ENCODE measurements at regions not wholly inside any gene's neighbourhood (a gene's known extent, or its start where the extent isn't known, plus 50 kb on each side); places are given as distances from the start of the nearest gene placed in this dataset.
"Not testable (repeated sequence)": the region's sequence is repeated elsewhere in the genome, so short reads cannot be mapped to it uniquely, and the experiment has no call there.

- no peak for DNase-seq
- H3K27me3 Mint-ChIP-seq: peaks cover 4% of the 10 kb centered on the region
- no peak overlapping the region for H3K27ac Mint-ChIP-seq
- H3K4me3 Mint-ChIP-seq: no peak overlapping the region
- ChIA-PET CTCF (no interaction called here), POLR2A (no interaction called here)
- H3K36me3 Mint-ChIP-seq (ENCODE audit: low read depth): no peaks in the 10 kb centered on the region
- H3K9me3 Mint-ChIP-seq: no peaks in the 10 kb centered on the region
- no peaks in the 10 kb centered on the region for H3K4me1 Mint-ChIP-seq
These were observed 178.2 kb upstream of the MMS22L start for GRCh38 chr6:97461218-97461617.

GRCh38 chr6:97462031-97462430 lies 179.0 kb upstream of the MMS22L start:
- H3K4me1 Mint-ChIP-seq: no peaks in the 10 kb centered on the region
- H3K27ac Mint-ChIP-seq: no peak overlapping the region
- ChIA-PET POLR2A (no interaction called here), CTCF (no interaction called here)
- DNase-seq: no peak
- H3K9me3 Mint-ChIP-seq: no peaks in the 10 kb centered on the region
- peaks cover 4% of the 10 kb centered on the region for H3K27me3 Mint-ChIP-seq
- no peaks in the 10 kb centered on the region for H3K36me3 Mint-ChIP-seq (ENCODE audit: low read depth)
- no peak overlapping the region for H3K4me3 Mint-ChIP-seq

GRCh38 chr6:97462938-97463598 lies 180.1 kb upstream of the MMS22L start:
- Mint-ChIP-seq H3K9me3 (no peaks in the 10 kb centered on the region), H3K36me3 (ENCODE audit: low read depth) (no peaks in the 10 kb centered on the region), H3K4me1 (no peaks in the 10 kb centered on the region), H3K27ac (no peak overlapping the region), H3K27me3 (peaks cover 4% of the 10 kb centered on the region), H3K4me3 (no peak overlapping the region)
- no peak for DNase-seq
- ChIA-PET POLR2A (no interaction called here), CTCF (no interaction called here)

- H3K27ac Mint-ChIP-seq: no peak overlapping the region
- no peak overlapping the region for H3K4me3 Mint-ChIP-seq
- ChIA-PET POLR2A (no interaction called here), CTCF (interaction anchor here (0.6 kb wide), 1 partner anchor 1478 kb away, joined by 3 read pairs; no protein-coding TSS in a partner anchor)
- peaks cover 8% of the 10 kb centered on the region for H3K27me3 Mint-ChIP-seq
- no peaks in the 10 kb centered on the region for H3K9me3 Mint-ChIP-seq
- H3K36me3 Mint-ChIP-seq (ENCODE audit: low read depth): no peaks in the 10 kb centered on the region
- no peak for DNase-seq
- H3K4me1 Mint-ChIP-seq: no peaks in the 10 kb centered on the region
These were observed 183.0 kb upstream of the MMS22L start for GRCh38 chr6:97465877-97466561.

GRCh38 chr6:97468981-97469380 lies 186.0 kb upstream of the MMS22L start:
- no peak overlapping the region for H3K4me3 Mint-ChIP-seq
- POLR2A ChIA-PET: no interaction called here
- H3K36me3 Mint-ChIP-seq (ENCODE audit: low read depth): no peaks in the 10 kb centered on the region
- no peak overlapping the region for H3K27ac Mint-ChIP-seq
- H3K27me3 Mint-ChIP-seq: peaks cover 4% of the 10 kb centered on the region
- no peaks in the 10 kb centered on the region for H3K4me1 Mint-ChIP-seq
- CTCF ChIA-PET: no interaction called here
- DNase-seq: no peak
- H3K9me3 Mint-ChIP-seq: no peaks in the 10 kb centered on the region

GRCh38 chr6:97469451-97469850 lies 186.4 kb upstream of the MMS22L start:
- DNase-seq: no peak
- H3K4me1 Mint-ChIP-seq: no peaks in the 10 kb centered on the region
- no peaks in the 10 kb centered on the region for H3K9me3 Mint-ChIP-seq
- H3K4me3 Mint-ChIP-seq: no peak overlapping the region
- no peaks in the 10 kb centered on the region for H3K36me3 Mint-ChIP-seq (ENCODE audit: low read depth)
- ChIA-PET POLR2A (no interaction called here), CTCF (no interaction called here)
- peaks cover 4% of the 10 kb centered on the region for H3K27me3 Mint-ChIP-seq
- no peak overlapping the region for H3K27ac Mint-ChIP-seq

- no peak for DNase-seq
- Mint-ChIP-seq H3K9me3 (no peaks in the 10 kb centered on the region), H3K27ac (no peak overlapping the region), H3K4me1 (no peaks in the 10 kb centered on the region), H3K4me3 (no peak overlapping the region), H3K36me3 (ENCODE audit: low read depth) (no peaks in the 10 kb centered on the region), H3K27me3 (peaks cover 4% of the 10 kb centered on the region)
- ChIA-PET POLR2A (no interaction called here), CTCF (no interaction called here)
These were observed 187.3 kb upstream of the MMS22L start for GRCh38 chr6:97470322-97470721.

- Mint-ChIP-seq H3K36me3 (ENCODE audit: low read depth) (no peaks in the 10 kb centered on the region), H3K27me3 (peaks cover 4% of the 10 kb centered on the region), H3K4me1 (no peaks in the 10 kb centered on the region), H3K9me3 (no peaks in the 10 kb centered on the region), H3K27ac (no peak overlapping the region), H3K4me3 (no peak overlapping the region)
- ChIA-PET POLR2A (no interaction called here), CTCF (no interaction called here)
- DNase-seq: no peak
These were observed 191.0 kb upstream of the MMS22L start for GRCh38 chr6:97473979-97474378.

GRCh38 chr6:97497713-97498331 lies 214.8 kb upstream of the MMS22L start:
- H3K36me3 Mint-ChIP-seq (ENCODE audit: low read depth): no peaks in the 10 kb centered on the region
- H3K4me3 Mint-ChIP-seq: no peak overlapping the region
- H3K9me3 Mint-ChIP-seq: no peaks in the 10 kb centered on the region
- POLR2A ChIA-PET: no interaction called here
- H3K27ac Mint-ChIP-seq: no peak overlapping the region
- DNase-seq: peak; percentile 52
- no peaks in the 10 kb centered on the region for H3K4me1 Mint-ChIP-seq
- peaks cover 9% of the 10 kb centered on the region for H3K27me3 Mint-ChIP-seq
- CTCF ChIA-PET: no interaction called here

GRCh38 chr6:97501853-97502252 lies 218.8 kb upstream of the MMS22L start:
- Mint-ChIP-seq H3K27ac (no peak overlapping the region), H3K4me3 (no peak overlapping the region), H3K36me3 (ENCODE audit: low read depth) (no peaks in the 10 kb centered on the region), H3K27me3 (peaks cover 10% of the 10 kb centered on the region), H3K4me1 (no peaks in the 10 kb centered on the region), H3K9me3 (no peaks in the 10 kb centered on the region)
- no peak for DNase-seq
- ChIA-PET POLR2A (no interaction called here), CTCF (no interaction called here)

GRCh38 chr6:97508646-97509045 lies 225.6 kb upstream of the MMS22L start:
- DNase-seq: no peak
- H3K27ac Mint-ChIP-seq: no peak overlapping the region
- H3K4me1 Mint-ChIP-seq: no peaks in the 10 kb centered on the region
- CTCF ChIA-PET: no interaction called here
- POLR2A ChIA-PET: no interaction called here
- H3K4me3 Mint-ChIP-seq: no peak overlapping the region
- no peaks in the 10 kb centered on the region for H3K36me3 Mint-ChIP-seq (ENCODE audit: low read depth)
- H3K9me3 Mint-ChIP-seq: no peaks in the 10 kb centered on the region
- H3K27me3 Mint-ChIP-seq: peaks cover 4% of the 10 kb centered on the region

- H3K4me3 Mint-ChIP-seq; POLR2A ChIA-PET; DNase-seq; H3K36me3 Mint-ChIP-seq (ENCODE audit: low read depth); H3K4me1 Mint-ChIP-seq; H3K27me3 Mint-ChIP-seq; CTCF ChIA-PET; H3K9me3 Mint-ChIP-seq; H3K27ac Mint-ChIP-seq: not testable (repeated sequence)
These were observed 230.2 kb upstream of the MMS22L start for GRCh38 chr6:97513260-97513659.

- H3K27me3 Mint-ChIP-seq: no peaks in the 10 kb centered on the region
- no peaks in the 10 kb centered on the region for H3K4me1 Mint-ChIP-seq
- no peaks in the 10 kb centered on the region for H3K9me3 Mint-ChIP-seq
- H3K4me3 Mint-ChIP-seq: no peak overlapping the region
- no peak overlapping the region for H3K27ac Mint-ChIP-seq
- ChIA-PET POLR2A (no interaction called here), CTCF (interaction anchor here (0.5 to 1.8 kb wide), 3 partner anchors 14 to 1021 kb away, joined by 3 to 5 read pairs (median 3); no protein-coding TSS in a partner anchor)
- DNase-seq: no peak
- no peaks in the 10 kb centered on the region for H3K36me3 Mint-ChIP-seq (ENCODE audit: low read depth)
These were observed 241.8 kb upstream of the MMS22L start for GRCh38 chr6:97524811-97525210.

GRCh38 chr6:97535800-97536199 lies 252.8 kb upstream of the MMS22L start:
- CTCF ChIA-PET: no interaction called here
- POLR2A ChIA-PET: no interaction called here

More at GRCh38 chr6:97535800-97536199, 252.8 kb upstream of the MMS22L start:
- H3K4me3 Mint-ChIP-seq: no peak overlapping the region
- no peak for DNase-seq
- H3K4me1 Mint-ChIP-seq: no peaks in the 10 kb centered on the region
- no peaks in the 10 kb centered on the region for H3K36me3 Mint-ChIP-seq (ENCODE audit: low read depth)
- H3K27ac Mint-ChIP-seq: no peak overlapping the region
- H3K9me3 Mint-ChIP-seq: no peaks in the 10 kb centered on the region
- peaks cover 3% of the 10 kb centered on the region for H3K27me3 Mint-ChIP-seq

Measured in activated CD4-positive, alpha-beta T cell treated with anti-CD3 and anti-CD28 coated beads, Interleukin-2, amount 10 ng/mL, durations not matched to agents 7 days and 5 days (primary cell).